Right ventricle myocardium inferior (tissue), 1 donor: ENCODE measurements at regions not wholly inside any gene's neighbourhood (a gene's known extent, or its start where the extent isn't known, plus 50 kb on each side); places are given as distances from the start of the nearest gene placed in this dataset.
A peak's percentile ranks its signal among the peaks of the same experiment; 100 is the strongest.
"Not testable (repeated sequence)": the region's sequence is repeated elsewhere in the genome, so short reads cannot be mapped to it uniquely, and the experiment has no call there.

Experiments used
- ATAC-seq: fragments of 200-7000 bp; cut with Tn5 transposase; one replicate; pipeline ENCODE4 v1.9.1; 2020; ENCODE audit warnings: mild to moderate bottlenecking, moderate library complexity
- DNase-seq: peaks from one replicate; pipeline ENCODE4 v3.0.0; 2021; ENCODE audit errors: missing footprints
- intact Hi-C: fragments of 100-400 bp; cut with DNase I; formaldehyde crosslinking; loops from one replicate; pipeline ENCODE4 v1.11.0; 2022
- donor health status: DM: no; HTN: yes; CAD: no; lungs with severe emphysema.

DNA sequence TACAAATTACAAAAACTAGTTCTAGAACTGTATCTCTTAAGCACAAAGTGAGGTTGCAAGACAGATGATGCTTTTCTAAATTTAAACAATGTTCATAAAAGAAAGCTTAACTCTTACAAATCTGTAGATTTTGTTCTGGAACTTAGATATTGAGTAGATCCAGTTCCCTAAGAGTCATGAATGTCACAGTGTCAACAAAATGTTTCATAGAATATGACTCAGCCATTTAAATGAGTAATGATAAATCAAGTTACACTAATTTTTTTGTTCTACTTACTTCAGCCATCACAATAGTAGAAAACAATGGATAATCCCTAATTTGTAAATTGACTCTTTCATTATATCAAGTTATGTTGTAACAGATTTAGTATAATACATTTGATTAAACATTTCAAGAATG is 239.7 kb downstream of the MEF2C start:
- DNase-seq (no peak), ATAC-seq (no peak)
- intact Hi-C loops = no loop called here

DNA sequence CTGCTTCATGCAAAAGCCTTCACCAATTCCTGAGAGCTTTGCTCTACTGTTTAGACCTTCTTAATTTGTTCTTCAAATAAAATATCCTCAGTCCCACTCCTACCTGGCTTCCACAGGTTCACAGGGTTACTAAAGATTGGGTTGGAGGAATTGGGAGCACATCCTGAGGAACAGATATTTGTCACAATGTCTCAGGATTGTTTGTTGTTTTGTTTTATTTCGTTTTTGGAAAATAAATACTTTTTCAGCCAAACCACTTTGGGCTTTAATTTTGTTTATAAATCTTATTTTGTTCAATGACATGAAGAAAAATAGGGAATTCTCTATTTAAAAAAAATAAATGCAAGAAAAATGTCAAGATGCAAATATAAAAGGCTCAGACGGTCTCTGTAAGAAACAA is 249.0 kb downstream of the MEF2C start:
- DNase-seq = no peak
- intact Hi-C loops = no loop called here
- ATAC-seq = no peak

DNA sequence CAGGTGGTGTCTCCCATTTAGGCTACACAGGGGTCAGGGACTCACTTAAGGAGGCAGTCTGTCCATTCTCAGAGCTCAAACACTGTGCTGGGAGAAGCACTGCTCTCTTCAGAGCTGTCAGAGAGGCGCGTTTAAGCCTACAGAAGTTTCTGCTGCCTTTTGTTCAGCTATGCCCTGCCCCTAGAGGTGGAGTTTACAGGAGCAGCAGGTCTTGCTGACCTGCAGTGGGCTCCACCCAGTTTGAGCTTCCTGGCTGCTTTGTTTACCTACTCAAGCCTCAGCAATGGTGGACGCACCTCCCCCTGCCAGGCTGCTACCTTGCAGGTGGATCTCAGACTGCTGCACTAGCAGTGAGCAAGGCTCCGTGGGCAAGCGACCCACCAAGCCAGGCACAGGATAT is 260.1 kb downstream of the MEF2C start:
- DNase-seq, ATAC-seq, intact Hi-C loops: not testable (repeated sequence)

DNA sequence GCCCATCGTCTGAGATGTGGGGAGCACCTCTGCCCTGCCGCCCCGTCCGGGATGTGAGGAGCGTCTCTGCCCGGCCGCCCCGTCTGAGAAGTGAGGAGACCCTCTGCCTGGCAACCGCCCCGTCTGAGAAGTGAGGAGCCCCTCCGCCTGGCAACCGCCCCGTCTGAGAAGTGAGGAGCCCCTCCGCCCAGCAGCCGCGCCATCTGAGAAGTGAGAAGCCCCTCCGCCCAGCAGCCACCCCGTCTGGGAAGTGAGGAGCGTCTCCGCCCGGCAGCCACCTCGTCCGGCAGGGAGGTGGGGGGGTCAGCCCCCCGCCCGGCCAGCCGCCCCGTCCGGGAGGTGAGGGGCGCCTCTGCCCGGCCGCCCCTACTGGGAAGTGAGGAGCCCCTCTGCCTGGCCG is 267.2 kb downstream of the MEF2C start:
- intact Hi-C loops, ATAC-seq, DNase-seq: not testable (repeated sequence)

DNA sequence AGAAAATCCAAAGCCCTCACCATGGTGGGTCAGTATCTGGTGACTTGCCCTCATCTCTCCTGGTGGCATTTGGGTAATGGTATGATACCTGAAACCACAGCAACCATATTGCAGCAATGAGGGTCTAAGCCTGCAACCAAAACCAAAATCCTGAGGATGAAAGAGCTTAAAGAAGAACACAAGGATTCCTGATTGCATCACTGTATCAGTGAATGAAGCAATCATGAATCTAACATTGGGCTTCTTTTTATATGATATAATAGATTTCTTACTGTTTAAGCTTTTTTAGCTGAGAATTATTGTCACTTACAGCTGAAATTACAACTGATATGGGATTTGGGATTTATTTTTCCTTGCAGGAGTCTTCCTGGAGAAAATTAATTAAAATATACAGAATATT is 269.9 kb downstream of the MEF2C start:
- no peak for DNase-seq
- intact Hi-C loops = no loop called here
- no peak for ATAC-seq

DNA sequence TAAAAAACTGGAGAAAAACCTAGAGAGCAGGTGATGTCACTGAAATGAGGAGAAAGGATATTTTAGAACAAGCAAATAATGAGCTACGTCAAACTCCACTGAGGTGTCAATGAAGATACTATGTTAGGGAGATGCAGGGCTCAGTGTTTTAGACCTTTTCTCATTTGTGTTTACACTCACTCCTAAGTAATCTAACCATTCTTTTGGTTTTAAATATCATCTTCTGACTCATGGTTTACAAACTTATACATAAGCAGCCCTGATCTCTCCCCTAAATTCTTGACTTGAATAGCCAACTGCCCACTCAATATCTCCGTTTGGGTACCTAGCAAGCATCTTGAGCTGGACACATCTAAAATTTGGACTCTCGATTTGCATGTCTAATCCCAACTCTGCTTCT is 272.4 kb downstream of the MEF2C start:
- intact Hi-C loops = no loop called here
- DNase-seq = no peak
- ATAC-seq = no peak

DNA sequence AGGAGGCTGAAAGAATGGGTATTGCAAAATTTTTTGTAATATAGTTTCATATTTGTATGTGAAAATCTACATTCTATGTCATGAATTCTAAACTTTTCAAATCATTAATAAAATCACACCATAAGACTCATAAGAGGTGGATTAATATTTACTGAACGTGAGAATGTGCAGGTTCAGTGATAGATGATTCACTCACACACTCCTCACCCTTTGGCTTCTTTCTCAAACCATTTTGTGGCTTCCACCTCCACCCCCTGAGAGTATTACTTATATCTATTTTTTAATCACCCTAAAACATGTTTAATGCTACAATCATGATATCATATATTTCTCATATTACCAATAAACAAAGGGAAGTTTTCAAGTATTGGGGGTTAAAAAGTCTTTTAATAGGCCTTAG is 275.5 kb downstream of the MEF2C start:
- ATAC-seq (no peak), DNase-seq (no peak)
- intact Hi-C loops = no loop called here

DNA sequence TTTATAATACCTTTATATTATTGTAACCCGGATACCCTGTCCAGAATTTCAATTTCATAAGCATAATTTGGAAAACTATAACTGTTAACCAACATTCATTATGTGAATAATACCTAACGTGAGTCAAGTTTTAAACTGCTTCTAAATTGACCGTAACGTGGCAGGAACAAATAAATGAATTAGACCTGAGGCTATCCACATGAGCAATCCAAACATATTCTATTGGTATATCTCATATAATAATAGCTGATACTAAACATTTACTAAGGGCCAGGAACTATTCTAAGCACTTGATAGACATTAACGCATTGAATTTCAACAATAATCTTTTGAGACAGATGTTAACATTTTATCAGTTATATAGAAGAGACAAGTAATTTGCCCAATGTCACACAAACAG is 276.4 kb downstream of the MEF2C start:
- no peak for ATAC-seq
- DNase-seq = no peak
- intact Hi-C loops = no loop called here

DNA sequence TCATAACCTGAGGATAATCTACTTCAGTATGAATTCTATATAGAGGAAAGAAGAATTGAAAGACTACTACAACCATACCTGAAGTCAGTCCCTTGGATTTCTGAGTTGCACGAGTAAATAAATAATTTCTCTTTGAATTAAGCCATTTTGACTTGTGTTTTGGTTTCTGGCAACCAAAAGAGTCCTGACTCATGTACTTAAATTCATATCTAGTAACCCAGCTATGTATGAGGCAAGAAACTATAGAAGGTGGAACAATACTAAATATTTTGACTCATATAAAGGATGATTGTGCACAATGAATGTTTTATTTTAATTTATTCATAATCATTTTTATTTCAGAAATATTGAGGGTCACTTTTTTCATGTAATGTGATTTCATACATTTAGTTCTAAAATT is 276.8 kb downstream of the MEF2C start:
- DNase-seq (no peak), ATAC-seq (no peak)
- intact Hi-C loops = no loop called here

DNA sequence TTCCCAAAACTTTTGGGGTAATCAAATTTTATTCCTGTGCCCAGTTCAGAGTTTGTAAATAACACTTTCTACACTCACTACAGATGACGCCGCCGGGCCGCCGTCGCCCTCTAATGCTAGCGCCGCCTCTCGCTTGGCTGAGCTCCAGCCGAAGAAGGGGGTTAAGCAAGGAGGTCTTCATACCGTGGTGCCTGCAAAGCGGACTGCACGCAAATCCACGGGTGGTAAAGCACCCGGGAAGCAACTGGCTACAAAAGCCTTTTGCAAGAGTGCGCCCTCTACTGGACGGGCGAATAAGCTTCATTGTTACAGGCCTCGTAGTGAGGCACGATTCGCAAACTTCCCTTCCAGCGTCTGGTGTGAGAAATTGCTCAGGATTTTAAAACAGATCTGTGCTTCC is 280.4 kb downstream of the MEF2C start:
- intact Hi-C loops = no loop called here
- ATAC-seq = no peak
- peak; percentile 51 for DNase-seq

DNA sequence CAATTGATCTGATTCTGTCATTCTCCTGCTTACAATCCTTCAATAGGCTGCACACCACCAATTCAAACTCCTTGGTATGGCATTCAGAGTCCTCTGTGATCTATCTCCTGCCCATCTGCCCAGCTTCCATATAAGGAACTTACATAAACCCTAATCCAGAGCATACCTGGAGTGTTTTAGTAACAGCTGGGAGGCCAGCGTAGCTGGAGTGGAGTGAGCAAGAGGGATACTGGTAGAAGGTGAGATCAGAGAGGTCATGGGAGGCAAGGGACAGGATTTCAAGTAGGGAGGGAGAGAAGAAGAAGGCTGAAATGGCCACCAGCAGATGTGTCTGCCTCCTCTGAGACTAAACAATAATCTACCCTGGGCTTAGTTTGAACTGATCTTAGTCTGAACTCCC is 288.5 kb downstream of the MEF2C start:
- ATAC-seq (no peak), DNase-seq (no peak)
- intact Hi-C loops = no loop called here

DNA sequence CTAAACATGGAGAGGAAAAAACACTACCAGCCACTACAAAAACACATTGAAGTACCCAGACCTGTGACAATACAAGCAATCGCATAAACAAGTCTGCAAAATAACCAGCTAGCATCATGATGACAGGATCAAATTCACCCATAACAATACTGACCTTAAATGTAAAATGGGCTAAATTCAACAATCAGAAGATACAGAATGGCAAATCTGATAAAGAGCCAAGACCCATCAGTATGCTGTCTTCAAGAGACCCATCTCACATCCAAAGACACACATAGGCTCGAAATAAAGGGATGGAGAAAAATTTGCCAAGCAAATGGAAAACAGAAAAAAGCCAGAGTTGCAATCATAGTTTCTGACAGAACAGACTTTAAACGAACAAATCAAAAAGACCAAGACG is 294.4 kb downstream of the MEF2C start:
- intact Hi-C loops = no loop called here
- ATAC-seq = no peak
- DNase-seq = no peak

DNA sequence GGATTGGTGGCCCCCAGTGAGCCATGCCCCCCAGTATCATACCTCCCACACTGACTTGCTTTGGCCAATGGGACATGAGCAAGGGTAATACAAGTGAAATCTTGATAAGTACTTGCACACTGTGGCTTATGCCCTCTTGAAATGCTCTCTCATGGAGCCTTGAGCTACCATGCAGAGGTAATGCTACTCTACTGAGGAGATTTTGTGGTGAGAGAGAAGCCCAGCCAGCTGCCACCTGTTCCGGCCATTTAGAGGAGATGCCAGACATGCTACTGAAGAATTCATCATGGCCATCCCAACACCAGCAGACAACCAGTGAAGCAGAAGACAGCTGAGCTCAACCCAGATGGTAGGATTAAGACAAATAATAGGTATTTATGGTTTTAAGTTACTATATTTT is 299.5 kb downstream of the MEF2C start:
- ATAC-seq (no peak), DNase-seq (no peak)
- intact Hi-C loops = no loop called here

DNA sequence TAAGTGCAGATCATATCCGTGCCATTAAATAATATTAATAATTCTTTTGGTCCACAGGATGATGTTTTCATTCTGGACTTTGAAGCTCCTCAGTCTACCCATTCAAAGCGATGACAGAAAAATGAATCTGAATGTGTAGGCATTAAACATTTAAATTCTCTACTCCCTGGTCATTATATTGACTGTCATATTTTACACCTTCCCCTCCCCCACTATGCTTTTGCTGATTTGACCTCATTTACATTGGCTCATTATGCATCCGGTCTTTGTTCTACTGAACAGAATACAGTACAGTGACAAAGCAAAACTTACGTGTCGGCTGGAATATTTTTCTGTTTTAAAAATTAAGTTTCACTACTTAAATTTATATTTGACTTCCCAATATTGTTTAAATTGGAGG is 289.7 kb upstream of the TMEM161B start:
- DNase-seq (no peak), ATAC-seq (no peak)
- intact Hi-C loops = no loop called here

DNA sequence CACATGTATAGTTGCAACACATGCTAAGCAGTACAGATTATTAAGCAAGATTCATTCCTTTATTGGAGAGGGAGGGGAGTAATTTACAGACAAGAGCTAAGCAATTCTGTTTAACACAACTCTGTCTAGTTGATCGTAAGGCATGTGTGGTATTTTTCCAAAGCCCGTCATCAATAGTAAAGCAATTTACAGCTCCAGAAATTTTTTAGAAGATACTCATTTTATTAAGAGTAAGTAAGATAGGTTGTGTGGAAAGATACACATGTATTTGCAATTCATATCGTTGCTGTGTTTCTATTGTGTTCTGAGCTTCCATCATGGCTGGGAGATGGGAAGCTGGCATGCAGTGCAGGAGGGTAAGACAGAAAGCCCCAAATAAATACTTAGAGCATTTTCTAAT is 289.2 kb upstream of the TMEM161B start:
- ATAC-seq = no peak
- DNase-seq = no peak
- intact Hi-C loops = no loop called here

DNA sequence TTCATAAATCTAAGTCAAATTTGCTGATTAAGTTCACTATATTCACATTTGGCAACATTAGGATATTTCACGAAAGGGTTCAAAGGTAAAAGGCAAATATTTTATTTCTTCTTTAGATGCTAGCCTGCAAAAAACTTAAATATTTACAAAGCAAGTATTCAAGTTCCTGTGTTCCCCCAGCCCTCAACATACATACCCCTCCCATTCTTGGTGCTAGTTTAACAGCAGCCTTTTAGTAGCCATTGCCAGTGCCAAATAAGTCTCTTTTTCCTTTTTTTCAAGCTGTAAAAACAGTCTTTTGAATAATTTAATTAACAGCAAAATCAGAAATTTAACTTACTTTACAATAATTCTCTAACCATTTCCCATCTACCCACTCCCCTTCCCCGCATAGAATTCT is 288.5 kb upstream of the TMEM161B start:
- ATAC-seq = no peak
- DNase-seq = no peak
- intact Hi-C loops = no loop called here

DNA sequence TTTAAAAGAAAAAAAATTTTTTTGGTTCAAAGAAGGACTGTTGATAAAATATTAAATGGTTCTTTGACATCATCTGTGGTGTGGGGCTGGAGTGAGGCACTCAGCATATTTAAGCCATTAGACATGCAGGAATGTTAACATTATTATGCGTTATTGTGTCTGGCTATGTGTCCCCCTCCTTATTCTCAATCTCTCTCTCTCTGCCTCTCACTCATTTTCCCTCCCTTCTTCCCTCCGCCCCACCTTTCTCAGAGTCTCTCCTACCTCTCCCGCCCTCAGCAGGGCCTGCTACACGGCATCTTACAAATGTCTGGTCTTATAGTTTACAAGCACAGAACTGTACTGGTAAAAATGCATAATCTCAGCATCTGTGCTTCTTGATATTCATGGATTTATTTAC is 287.8 kb upstream of the TMEM161B start:
- ATAC-seq (no peak), DNase-seq (peak; percentile 50)
- intact Hi-C loops = no loop called here

DNA sequence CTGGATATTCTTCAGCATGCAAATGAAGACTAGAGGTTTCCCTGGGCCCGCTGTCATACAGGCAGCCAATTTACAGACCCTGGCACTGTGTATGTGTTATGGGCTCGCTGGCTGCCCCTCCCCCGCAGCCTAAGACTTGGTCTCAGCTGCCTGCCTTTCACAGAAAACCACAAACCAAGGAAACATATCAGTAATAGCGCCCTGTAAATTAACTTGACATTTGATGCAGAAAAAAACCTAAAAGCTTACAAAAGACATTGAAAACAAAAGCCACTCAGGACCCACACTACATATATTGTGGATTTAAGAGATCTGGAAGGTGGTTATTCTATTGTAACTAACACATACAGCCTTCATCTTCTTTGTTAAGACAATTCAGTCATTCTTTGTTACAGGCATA is 287.0 kb upstream of the TMEM161B start:
- intact Hi-C loops = no loop called here
- no peak for ATAC-seq
- no peak for DNase-seq

DNA sequence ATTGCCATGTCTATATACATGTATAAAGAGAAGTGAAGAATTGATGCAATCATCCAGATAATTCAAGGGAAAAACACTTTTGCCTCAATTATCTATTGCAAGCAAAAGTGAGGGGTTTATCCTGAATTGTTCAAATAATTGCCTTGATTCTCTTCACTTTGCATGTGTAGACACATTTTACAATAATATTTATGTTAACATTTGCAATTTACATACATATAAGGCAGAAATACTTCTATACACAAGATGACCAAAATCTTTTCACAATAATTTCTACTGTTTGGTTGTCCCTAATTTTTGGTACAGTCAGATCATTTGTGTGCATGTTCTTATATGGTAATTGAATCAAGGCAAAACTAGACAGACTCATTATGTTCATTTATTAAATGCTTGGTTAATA is 285.3 kb upstream of the TMEM161B start:
- no peak for ATAC-seq
- intact Hi-C loops = no loop called here
- DNase-seq = no peak

DNA sequence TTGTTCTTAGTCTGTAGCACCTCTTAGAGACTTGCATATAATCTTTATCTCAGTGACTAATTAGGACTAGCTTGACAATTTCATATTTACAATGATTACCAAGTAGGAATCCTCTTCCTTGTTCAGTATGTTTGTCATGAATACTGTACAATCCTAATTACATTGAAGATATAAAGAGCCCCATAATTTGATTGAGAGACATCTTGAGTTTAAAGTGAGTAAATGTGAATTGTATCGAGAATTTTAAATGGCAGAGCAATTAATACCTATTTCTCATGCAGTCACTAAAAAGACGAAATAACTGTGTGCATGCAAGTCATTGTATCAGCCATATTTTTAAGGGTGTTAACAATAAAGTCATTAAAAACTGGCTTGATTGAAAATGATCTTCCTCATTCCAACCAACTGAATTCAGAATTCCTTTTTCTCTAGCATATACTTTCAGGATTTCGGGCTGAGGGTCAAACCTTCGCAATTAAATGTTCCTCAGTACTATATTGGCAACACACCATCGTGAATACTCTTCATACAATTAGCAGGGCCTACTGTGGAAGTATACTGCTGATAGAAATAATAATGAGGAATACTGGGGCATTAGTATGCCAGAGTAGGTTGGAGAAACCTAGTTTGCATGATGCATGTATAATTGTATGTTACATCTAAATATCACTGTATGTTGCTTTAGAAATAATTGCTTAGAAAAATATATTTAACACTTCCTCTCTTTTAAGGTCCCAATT is 284.7 kb upstream of the TMEM161B start:
- DNase-seq = no peak
- no peak for ATAC-seq
- intact Hi-C loops = no loop called here

DNA sequence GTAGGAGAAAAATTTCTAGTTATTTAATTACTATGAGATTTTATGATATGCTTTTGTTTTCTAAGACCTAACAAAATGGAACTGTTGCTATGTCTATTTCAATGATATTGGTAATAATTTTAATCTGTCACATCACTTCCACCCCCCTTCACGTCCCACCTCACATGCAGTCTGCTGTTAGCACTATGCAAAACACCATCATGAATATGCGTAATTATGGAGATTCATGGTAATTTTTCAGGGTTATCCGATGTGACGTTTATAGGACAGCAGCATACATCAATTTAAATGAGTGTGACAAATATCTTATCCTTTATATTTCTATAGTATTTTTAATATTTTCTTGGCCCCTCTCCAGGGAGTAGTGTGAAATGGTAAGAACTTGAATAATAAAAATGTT is 283.8 kb upstream of the TMEM161B start:
- no peak for ATAC-seq
- intact Hi-C loops = no loop called here
- DNase-seq = no peak
